SU-DHL-6 (cell line): ENCODE measurements at regions not wholly inside any gene's neighbourhood (a gene's known extent, or its start where the extent isn't known, plus 50 kb on each side); places are given as distances from the start of the nearest gene placed in this dataset.

Source experiments
- EZH2phosphoT487 ChIP-seq: fragments of 200-600 bp; sonication (generic), shearing (Covaris generic); conservative IDR thresholded peaks from 2 replicates; pipeline ENCODE4 v1.6.1; 2018; ENCODE audit warnings: mild to moderate bottlenecking, antibody characterized with exemption, low read length, moderate library complexity, mixed read lengths
- TF ChIP-seq, protein P1 (sequence below): fragments of 200-600 bp; sonication (generic); IDR thresholded peaks from one replicate; pipeline ENCODE4 v1.5.1; 2017; ENCODE audit warnings: antibody characterized with exemption, mild to moderate bottlenecking, low read length, moderate library complexity; ENCODE audit not compliant: insufficient read depth, poor library complexity, severe bottlenecking

DNA sequence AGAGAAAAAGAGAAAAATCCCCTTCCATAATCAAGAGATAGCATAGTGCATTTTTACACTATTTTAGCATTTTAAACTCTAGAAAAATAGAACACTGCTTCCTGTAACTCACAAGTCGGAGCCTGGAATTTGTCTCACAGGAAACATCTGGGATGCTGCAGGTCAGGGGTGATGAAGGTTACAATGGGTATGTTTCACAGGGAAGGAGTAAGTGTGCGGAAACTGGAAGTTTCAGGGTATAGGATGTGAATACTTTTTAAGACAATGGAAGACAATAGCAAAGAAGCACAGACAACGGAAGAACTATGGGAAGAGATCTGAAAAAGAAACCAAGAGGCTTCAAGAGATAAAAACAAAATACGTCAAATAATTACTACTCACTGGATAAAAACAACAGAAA, 361.0 kb upstream of the MARCKS start:
- TF ChIP-seq, protein P1, sequence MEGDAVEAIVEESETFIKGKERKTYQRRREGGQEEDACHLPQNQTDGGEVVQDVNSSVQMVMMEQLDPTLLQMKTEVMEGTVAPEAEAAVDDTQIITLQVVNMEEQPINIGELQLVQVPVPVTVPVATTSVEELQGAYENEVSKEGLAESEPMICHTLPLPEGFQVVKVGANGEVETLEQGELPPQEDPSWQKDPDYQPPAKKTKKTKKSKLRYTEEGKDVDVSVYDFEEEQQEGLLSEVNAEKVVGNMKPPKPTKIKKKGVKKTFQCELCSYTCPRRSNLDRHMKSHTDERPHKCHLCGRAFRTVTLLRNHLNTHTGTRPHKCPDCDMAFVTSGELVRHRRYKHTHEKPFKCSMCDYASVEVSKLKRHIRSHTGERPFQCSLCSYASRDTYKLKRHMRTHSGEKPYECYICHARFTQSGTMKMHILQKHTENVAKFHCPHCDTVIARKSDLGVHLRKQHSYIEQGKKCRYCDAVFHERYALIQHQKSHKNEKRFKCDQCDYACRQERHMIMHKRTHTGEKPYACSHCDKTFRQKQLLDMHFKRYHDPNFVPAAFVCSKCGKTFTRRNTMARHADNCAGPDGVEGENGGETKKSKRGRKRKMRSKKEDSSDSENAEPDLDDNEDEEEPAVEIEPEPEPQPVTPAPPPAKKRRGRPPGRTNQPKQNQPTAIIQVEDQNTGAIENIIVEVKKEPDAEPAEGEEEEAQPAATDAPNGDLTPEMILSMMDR, result no peak
- no peak for TF ChIP-seq EZH2phosphoT487
